ENCODE measurements at regions not wholly inside any gene's neighbourhood (a gene's known extent, or its start where the extent isn't known, plus 50 kb on each side); places are given as distances from the start of the nearest gene placed in this dataset.

GRCh38 chr15:97165205-97165604 lies 795.3 kb upstream of the ARRDC4 start:
- no peak overlapping the region for H3K27ac ChIP-seq (ENCODE audit: low read depth in 2 of 2, low read length in 2 of 2)
- H3K27me3 ChIP-seq (ENCODE audit: control insufficient read depth in 2 of 2, insufficient read depth in 2 of 2, low read length in 2 of 2): no peaks in the 10 kb centered on the region
- no peaks in the 10 kb centered on the region for H3K9me3 ChIP-seq (ENCODE audit: control insufficient read depth in 2 of 2, low read length in 2 of 2)
- H3K4me1 ChIP-seq (ENCODE audit: control insufficient read depth in 2 of 2, insufficient read depth in 2 of 2, low read length in 2 of 2): no peaks in the 10 kb centered on the region
- H3K36me3 ChIP-seq (ENCODE audit: control insufficient read depth in 2 of 2, insufficient read depth in 2 of 2, low read length in 2 of 2): no peaks in the 10 kb centered on the region
- no peak overlapping the region for H3K4me3 ChIP-seq (ENCODE audit: low read length in 2 of 2)
- H3K9ac ChIP-seq (ENCODE audit: low read depth in 1 of 2, low read length in 2 of 2): no peak overlapping the region

- Histone ChIP-seq H3K4me3 (ENCODE audit: low read length in 2 of 2) (no peak overlapping the region), H3K36me3 (ENCODE audit: control insufficient read depth in 2 of 2, insufficient read depth in 2 of 2, low read length in 2 of 2) (no peaks in the 10 kb centered on the region), H3K27ac (ENCODE audit: low read depth in 2 of 2, low read length in 2 of 2) (no peak overlapping the region), H3K27me3 (ENCODE audit: control insufficient read depth in 2 of 2, insufficient read depth in 2 of 2, low read length in 2 of 2) (no peaks in the 10 kb centered on the region), H3K9ac (ENCODE audit: low read depth in 1 of 2, low read length in 2 of 2) (no peak overlapping the region), H3K4me1 (ENCODE audit: control insufficient read depth in 2 of 2, insufficient read depth in 2 of 2, low read length in 2 of 2) (no peaks in the 10 kb centered on the region), H3K9me3 (ENCODE audit: control insufficient read depth in 2 of 2, low read length in 2 of 2) (no peaks in the 10 kb centered on the region)
These were observed 791.6 kb upstream of the ARRDC4 start for GRCh38 chr15:97168704-97169475.

GRCh38 chr15:97171556-97171955 lies 788.9 kb upstream of the ARRDC4 start:
- no peak overlapping the region for H3K27ac ChIP-seq (ENCODE audit: low read depth in 2 of 2, low read length in 2 of 2)

GRCh38 chr15:97174886-97175540 lies 785.5 kb upstream of the ARRDC4 start:
- no peaks in the 10 kb centered on the region for H3K27me3 ChIP-seq (ENCODE audit: control insufficient read depth in 2 of 2, insufficient read depth in 2 of 2, low read length in 2 of 2)
- no peak overlapping the region for H3K27ac ChIP-seq (ENCODE audit: low read depth in 2 of 2, low read length in 2 of 2)

More at GRCh38 chr15:97171556-97171955, 788.9 kb upstream of the ARRDC4 start:
- H3K9me3 ChIP-seq (ENCODE audit: control insufficient read depth in 2 of 2, low read length in 2 of 2): no peaks in the 10 kb centered on the region
- no peaks in the 10 kb centered on the region for H3K4me1 ChIP-seq (ENCODE audit: control insufficient read depth in 2 of 2, insufficient read depth in 2 of 2, low read length in 2 of 2)
- H3K4me3 ChIP-seq (ENCODE audit: low read length in 2 of 2): no peak overlapping the region
- H3K36me3 ChIP-seq (ENCODE audit: control insufficient read depth in 2 of 2, insufficient read depth in 2 of 2, low read length in 2 of 2): no peaks in the 10 kb centered on the region
- H3K9ac ChIP-seq (ENCODE audit: low read depth in 1 of 2, low read length in 2 of 2): no peak overlapping the region
- no peaks in the 10 kb centered on the region for H3K27me3 ChIP-seq (ENCODE audit: control insufficient read depth in 2 of 2, insufficient read depth in 2 of 2, low read length in 2 of 2)

DNA sequence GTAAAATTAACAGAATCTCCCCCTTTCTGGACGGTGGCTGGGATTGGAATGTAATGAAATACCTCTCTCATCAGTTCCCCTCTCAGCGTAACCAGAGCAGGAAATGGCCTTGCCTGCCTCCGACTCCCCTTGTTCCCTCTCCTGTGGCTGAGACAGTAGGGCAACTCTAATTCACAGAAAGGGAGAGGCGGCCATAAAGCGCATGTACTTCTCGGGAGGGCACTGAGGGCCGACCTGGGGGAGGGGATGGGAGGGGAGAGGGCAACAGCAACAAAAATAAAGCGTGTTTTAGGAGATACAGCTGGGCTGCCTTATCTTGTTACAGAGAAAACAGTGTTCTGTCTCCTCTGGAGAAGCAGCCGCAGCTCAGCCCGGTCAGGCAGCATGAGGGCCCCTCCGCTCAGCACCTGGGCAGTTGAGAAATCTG lies 783.3 kb upstream of the ARRDC4 start:
- H3K27me3 ChIP-seq (ENCODE audit: control insufficient read depth in 2 of 2, insufficient read depth in 2 of 2, low read length in 2 of 2): no peaks in the 10 kb centered on the region
- no peak overlapping the region for H3K9ac ChIP-seq (ENCODE audit: low read depth in 1 of 2, low read length in 2 of 2)
- no peak overlapping the region for H3K27ac ChIP-seq (ENCODE audit: low read depth in 2 of 2, low read length in 2 of 2)
- no peaks in the 10 kb centered on the region for H3K4me1 ChIP-seq (ENCODE audit: control insufficient read depth in 2 of 2, insufficient read depth in 2 of 2, low read length in 2 of 2)
- H3K36me3 ChIP-seq (ENCODE audit: control insufficient read depth in 2 of 2, insufficient read depth in 2 of 2, low read length in 2 of 2): no peaks in the 10 kb centered on the region
- H3K4me3 ChIP-seq (ENCODE audit: low read length in 2 of 2): no peak overlapping the region
- no peaks in the 10 kb centered on the region for H3K9me3 ChIP-seq (ENCODE audit: control insufficient read depth in 2 of 2, low read length in 2 of 2)

More at GRCh38 chr15:97174886-97175540, 785.5 kb upstream of the ARRDC4 start:
- H3K9ac ChIP-seq (ENCODE audit: low read depth in 1 of 2, low read length in 2 of 2): no peak overlapping the region
- no peaks in the 10 kb centered on the region for H3K9me3 ChIP-seq (ENCODE audit: control insufficient read depth in 2 of 2, low read length in 2 of 2)
- H3K4me3 ChIP-seq (ENCODE audit: low read length in 2 of 2): no peak overlapping the region
- no peaks in the 10 kb centered on the region for H3K36me3 ChIP-seq (ENCODE audit: control insufficient read depth in 2 of 2, insufficient read depth in 2 of 2, low read length in 2 of 2)
- H3K4me1 ChIP-seq (ENCODE audit: control insufficient read depth in 2 of 2, insufficient read depth in 2 of 2, low read length in 2 of 2): no peaks in the 10 kb centered on the region

DNA sequence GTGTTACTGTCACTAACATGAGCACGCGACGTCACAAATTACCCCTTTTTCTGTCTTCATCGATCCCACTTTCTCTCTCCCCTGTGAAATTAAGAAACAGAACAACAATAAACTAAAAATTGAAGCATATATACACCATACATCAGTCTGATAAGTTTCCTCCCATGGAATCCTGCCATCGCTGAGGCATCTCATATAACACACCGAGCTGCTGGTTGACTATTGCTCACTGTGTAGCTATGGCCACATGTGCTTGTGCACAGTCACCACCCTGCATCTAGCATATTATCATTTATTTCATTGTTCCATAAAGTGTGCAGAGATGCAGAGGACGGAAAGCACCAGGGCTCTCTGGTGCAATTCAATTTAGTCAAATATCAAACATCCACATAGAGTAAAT lies 777.9 kb upstream of the ARRDC4 start:
- Histone ChIP-seq H3K36me3 (ENCODE audit: control insufficient read depth in 2 of 2, insufficient read depth in 2 of 2, low read length in 2 of 2) (no peaks in the 10 kb centered on the region), H3K9ac (ENCODE audit: low read depth in 1 of 2, low read length in 2 of 2) (no peak overlapping the region), H3K27ac (ENCODE audit: low read depth in 2 of 2, low read length in 2 of 2) (no peak overlapping the region), H3K4me3 (ENCODE audit: low read length in 2 of 2) (no peak overlapping the region), H3K27me3 (ENCODE audit: control insufficient read depth in 2 of 2, insufficient read depth in 2 of 2, low read length in 2 of 2) (no peaks in the 10 kb centered on the region), H3K4me1 (ENCODE audit: control insufficient read depth in 2 of 2, insufficient read depth in 2 of 2, low read length in 2 of 2) (no peaks in the 10 kb centered on the region), H3K9me3 (ENCODE audit: control insufficient read depth in 2 of 2, low read length in 2 of 2) (no peaks in the 10 kb centered on the region)

- H3K9me3 ChIP-seq (ENCODE audit: control insufficient read depth in 2 of 2, low read length in 2 of 2): no peaks in the 10 kb centered on the region
- no peak overlapping the region for H3K9ac ChIP-seq (ENCODE audit: low read depth in 1 of 2, low read length in 2 of 2)
- H3K27ac ChIP-seq (ENCODE audit: low read depth in 2 of 2, low read length in 2 of 2): no peak overlapping the region
- no peak overlapping the region for H3K4me3 ChIP-seq (ENCODE audit: low read length in 2 of 2)
- H3K27me3 ChIP-seq (ENCODE audit: control insufficient read depth in 2 of 2, insufficient read depth in 2 of 2, low read length in 2 of 2): no peaks in the 10 kb centered on the region
- H3K4me1 ChIP-seq (ENCODE audit: control insufficient read depth in 2 of 2, insufficient read depth in 2 of 2, low read length in 2 of 2): no peaks in the 10 kb centered on the region
- H3K36me3 ChIP-seq (ENCODE audit: control insufficient read depth in 2 of 2, insufficient read depth in 2 of 2, low read length in 2 of 2): no peaks in the 10 kb centered on the region
These were observed 771.2 kb upstream of the ARRDC4 start for GRCh38 chr15:97189162-97189780.

- Histone ChIP-seq H3K4me1 (ENCODE audit: control insufficient read depth in 2 of 2, insufficient read depth in 2 of 2, low read length in 2 of 2) (no peaks in the 10 kb centered on the region), H3K9ac (ENCODE audit: low read depth in 1 of 2, low read length in 2 of 2) (no peak overlapping the region), H3K36me3 (ENCODE audit: control insufficient read depth in 2 of 2, insufficient read depth in 2 of 2, low read length in 2 of 2) (no peaks in the 10 kb centered on the region), H3K4me3 (ENCODE audit: low read length in 2 of 2) (no peak overlapping the region), H3K27ac (ENCODE audit: low read depth in 2 of 2, low read length in 2 of 2) (no peak overlapping the region), H3K27me3 (ENCODE audit: control insufficient read depth in 2 of 2, insufficient read depth in 2 of 2, low read length in 2 of 2) (no peaks in the 10 kb centered on the region), H3K9me3 (ENCODE audit: control insufficient read depth in 2 of 2, low read length in 2 of 2) (no peaks in the 10 kb centered on the region)
These were observed 765.8 kb upstream of the ARRDC4 start for GRCh38 chr15:97194750-97195149.

DNA sequence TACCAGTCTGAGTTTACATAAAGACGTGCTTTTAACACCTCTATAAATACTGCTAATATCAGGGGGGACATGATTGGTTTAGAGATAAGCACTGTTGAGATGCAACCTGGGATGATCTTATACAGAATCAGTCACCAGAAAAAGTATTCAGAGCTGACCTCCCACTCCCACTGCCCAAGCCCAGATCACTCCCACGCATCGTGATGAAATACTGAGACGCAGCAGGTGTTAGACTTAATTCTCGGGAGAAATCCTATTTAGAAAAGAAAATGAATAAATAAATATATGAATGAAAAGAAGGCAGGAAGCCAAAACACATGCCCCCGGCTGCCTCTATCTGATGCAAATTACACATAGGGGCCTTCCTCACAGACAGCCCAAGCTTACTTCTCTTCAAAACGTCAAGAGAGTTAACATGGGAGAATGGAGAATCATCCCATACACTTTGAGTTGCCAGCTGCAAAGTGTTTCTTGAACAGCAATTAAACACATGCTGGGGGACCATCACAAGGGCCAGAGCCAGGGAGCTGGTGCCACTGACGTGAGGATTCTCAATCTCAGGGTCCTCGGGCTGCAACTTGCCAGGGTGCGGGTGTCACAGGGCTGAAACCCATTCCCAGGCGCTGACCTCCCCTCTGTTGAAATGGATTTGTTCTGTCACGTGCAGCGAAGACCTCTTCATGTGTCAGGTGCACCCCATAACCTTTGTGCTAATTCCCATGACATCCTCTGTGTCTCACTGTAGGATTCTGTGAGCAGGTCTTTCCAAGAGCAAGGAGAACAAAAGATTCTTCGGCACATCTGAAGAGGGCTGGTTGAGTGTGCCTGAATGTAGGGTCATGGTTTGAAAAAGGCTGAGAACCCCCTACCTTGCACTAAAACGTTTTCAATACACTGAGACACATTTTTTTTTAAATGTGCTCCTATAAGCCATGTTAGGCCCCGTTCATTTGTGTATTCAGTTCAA lies 764.2 kb upstream of the ARRDC4 start:
- H3K36me3 ChIP-seq (ENCODE audit: control insufficient read depth in 2 of 2, insufficient read depth in 2 of 2, low read length in 2 of 2): no peaks in the 10 kb centered on the region
- no peaks in the 10 kb centered on the region for H3K9me3 ChIP-seq (ENCODE audit: control insufficient read depth in 2 of 2, low read length in 2 of 2)
- no peaks in the 10 kb centered on the region for H3K4me1 ChIP-seq (ENCODE audit: control insufficient read depth in 2 of 2, insufficient read depth in 2 of 2, low read length in 2 of 2)
- H3K27ac ChIP-seq (ENCODE audit: low read depth in 2 of 2, low read length in 2 of 2): no peak overlapping the region
- no peaks in the 10 kb centered on the region for H3K27me3 ChIP-seq (ENCODE audit: control insufficient read depth in 2 of 2, insufficient read depth in 2 of 2, low read length in 2 of 2)
- H3K9ac ChIP-seq (ENCODE audit: low read depth in 1 of 2, low read length in 2 of 2): no peak overlapping the region
- no peak overlapping the region for H3K4me3 ChIP-seq (ENCODE audit: low read length in 2 of 2)
